GM18951 (cell line): ENCODE measurements at regions not wholly inside any gene's neighbourhood (a gene's known extent, or its start where the extent isn't known, plus 50 kb on each side); places are given as distances from the start of the nearest gene placed in this dataset.

Experiments
- POLR2A ChIP-seq: IDR thresholded peaks from 4 replicates; pipeline ENCODE4 v1.6.1; 2011; ENCODE audit warnings: mild to moderate bottlenecking; ENCODE audit not compliant: insufficient read length, insufficient read depth; ENCODE audit errors: extremely low read depth
- in situ Hi-C: fragments of 300-500 bp; cut with MboI; formaldehyde crosslinking; loops from one replicate; pipeline ENCODE4 v1.12.0; 2022; ENCODE audit warnings: low sequenced_read_pairs, mixed read lengths, inconsistent platforms; ENCODE audit not compliant: unreplicated experiment

GRCh38 chr18:75683426-75683825 lies 255.9 kb upstream of the SMIM21 start:
- in situ Hi-C loops = no loop called here
- TF ChIP-seq POLR2A = no peak

- TF ChIP-seq POLR2A = no peak
- in situ Hi-C loops = no loop called here
Measured at GRCh38 chr18:75681538-75682115, 254.1 kb upstream of the SMIM21 start.

- in situ Hi-C loops = no loop called here
- no peak for TF ChIP-seq POLR2A
Measured at GRCh38 chr18:75679331-75679730, 251.8 kb upstream of the SMIM21 start.

- in situ Hi-C loops = no loop called here
Measured at GRCh38 chr18:75678627-75679026, 251.1 kb upstream of the SMIM21 start.

GRCh38 chr18:75677696-75678455 lies 250.4 kb upstream of the SMIM21 start:
- TF ChIP-seq POLR2A = no peak
- in situ Hi-C loops = no loop called here

More at GRCh38 chr18:75678627-75679026, 251.1 kb upstream of the SMIM21 start:
- no peak for TF ChIP-seq POLR2A

GRCh38 chr18:75660932-75661331 lies 233.4 kb upstream of the SMIM21 start:
- no peak for TF ChIP-seq POLR2A
- in situ Hi-C loops = no loop called here

GRCh38 chr18:75659535-75660023 lies 232.1 kb upstream of the SMIM21 start:
- TF ChIP-seq POLR2A = no peak
- in situ Hi-C loops = no loop called here

- no peak for TF ChIP-seq POLR2A
- in situ Hi-C loops = no loop called here
Measured at GRCh38 chr18:75658330-75658729, 230.8 kb upstream of the SMIM21 start.

GRCh38 chr18:75656563-75657247 lies 229.2 kb upstream of the SMIM21 start:
- no peak for TF ChIP-seq POLR2A
- in situ Hi-C loops = no loop called here

GRCh38 chr18:75656035-75656434 lies 228.5 kb upstream of the SMIM21 start:
- TF ChIP-seq POLR2A = no peak
- in situ Hi-C loops = no loop called here

- in situ Hi-C loops = no loop called here
- no peak for TF ChIP-seq POLR2A
Measured at GRCh38 chr18:75654851-75655751, 227.6 kb upstream of the SMIM21 start.

GRCh38 chr18:75654386-75654785 lies 226.9 kb upstream of the SMIM21 start:
- TF ChIP-seq POLR2A = no peak
- in situ Hi-C loops = no loop called here

- no peak for TF ChIP-seq POLR2A
- in situ Hi-C loops = no loop called here
Measured at GRCh38 chr18:75652528-75652927, 225.0 kb upstream of the SMIM21 start.
